ENCODE measurements at regions not wholly inside any gene's neighbourhood (a gene's known extent, or its start where the extent isn't known, plus 50 kb on each side); places are given as distances from the start of the nearest gene placed in this dataset.
A peak's percentile ranks its signal among the peaks of the same experiment; 100 is the strongest.

DNA sequence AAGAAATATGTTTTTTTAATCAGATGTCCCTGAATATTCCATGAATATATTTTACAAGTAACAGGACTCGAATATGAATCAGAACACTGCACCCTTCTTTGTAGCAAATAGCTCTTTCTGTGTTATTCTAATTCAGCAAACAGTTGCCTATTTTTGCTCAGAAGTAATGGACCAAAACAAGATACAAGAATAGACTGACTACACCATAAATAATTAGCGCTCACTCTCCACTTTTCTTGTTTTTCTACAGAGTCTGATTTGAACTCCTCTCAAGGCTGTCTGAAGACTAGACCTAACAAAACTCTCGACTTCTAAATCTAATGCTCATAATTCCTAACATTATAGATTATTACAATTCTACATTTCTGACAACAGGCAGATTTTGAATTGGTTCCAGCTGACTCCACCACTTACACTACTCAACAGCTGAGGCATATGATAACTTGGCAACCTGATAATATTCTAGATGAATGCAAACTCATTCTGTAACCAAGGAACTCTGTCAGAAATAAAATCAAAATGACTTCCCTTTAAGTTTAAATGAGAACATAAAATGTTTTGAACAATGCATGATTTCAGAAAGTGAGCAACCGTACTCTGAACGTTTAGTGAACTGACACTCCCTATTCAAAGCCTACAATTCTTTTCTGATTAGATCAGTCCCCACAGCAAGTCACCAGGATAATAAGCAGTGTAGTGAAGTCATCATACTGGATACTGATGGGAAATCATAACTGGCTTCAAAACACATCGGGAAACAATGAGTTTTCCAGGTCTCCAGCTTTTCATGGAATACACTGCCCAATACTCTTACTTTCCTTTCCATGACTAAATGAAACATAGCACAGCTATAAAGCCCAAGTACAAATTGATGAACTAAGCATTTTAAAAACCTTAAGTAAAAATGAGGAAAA, 114.2 kb upstream of the BEND6 start:
- DNase-seq (ENCODE audit: unreplicated experiment) = peak; percentile 33
- H3K9me3 Mint-ChIP-seq (ENCODE audit: unreplicated experiment) = no peaks in the 10 kb centered on the region
- ChIA-PET POLR2A (interaction anchor here (0.6 to 4.7 kb wide), 31 partner anchors 12 to 478 kb away, joined by 3 to 30 read pairs (median 5); partner anchors contain the start of gene DST), CTCF (interaction anchor here (0.7 to 2.8 kb wide), 8 partner anchors 10 to 475 kb away, joined by 3 to 18 read pairs (median 4); no protein-coding TSS in a partner anchor)
- no peaks in the 10 kb centered on the region for H3K27me3 Mint-ChIP-seq (ENCODE audit: insufficient read depth, unreplicated experiment)
- intact Hi-C loops (cut with micrococcal nuclease) = loop anchor here (5.0 kb wide), 3 partner anchors 33 to 198 kb away; partner anchors contain the start of gene DST
- peak overlapping the region; percentile 72 for H3K27ac Mint-ChIP-seq (ENCODE audit: low read depth, unreplicated experiment)
- H3K36me3 Mint-ChIP-seq (ENCODE audit: insufficient read depth, unreplicated experiment) = no peaks in the 10 kb centered on the region
- TF ChIP-seq, protein P1, sequence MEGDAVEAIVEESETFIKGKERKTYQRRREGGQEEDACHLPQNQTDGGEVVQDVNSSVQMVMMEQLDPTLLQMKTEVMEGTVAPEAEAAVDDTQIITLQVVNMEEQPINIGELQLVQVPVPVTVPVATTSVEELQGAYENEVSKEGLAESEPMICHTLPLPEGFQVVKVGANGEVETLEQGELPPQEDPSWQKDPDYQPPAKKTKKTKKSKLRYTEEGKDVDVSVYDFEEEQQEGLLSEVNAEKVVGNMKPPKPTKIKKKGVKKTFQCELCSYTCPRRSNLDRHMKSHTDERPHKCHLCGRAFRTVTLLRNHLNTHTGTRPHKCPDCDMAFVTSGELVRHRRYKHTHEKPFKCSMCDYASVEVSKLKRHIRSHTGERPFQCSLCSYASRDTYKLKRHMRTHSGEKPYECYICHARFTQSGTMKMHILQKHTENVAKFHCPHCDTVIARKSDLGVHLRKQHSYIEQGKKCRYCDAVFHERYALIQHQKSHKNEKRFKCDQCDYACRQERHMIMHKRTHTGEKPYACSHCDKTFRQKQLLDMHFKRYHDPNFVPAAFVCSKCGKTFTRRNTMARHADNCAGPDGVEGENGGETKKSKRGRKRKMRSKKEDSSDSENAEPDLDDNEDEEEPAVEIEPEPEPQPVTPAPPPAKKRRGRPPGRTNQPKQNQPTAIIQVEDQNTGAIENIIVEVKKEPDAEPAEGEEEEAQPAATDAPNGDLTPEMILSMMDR (IDR thresholded peaks at IDR 0.05; ENCODE audit: unreplicated experiment) = no peak
- H3K4me3 Mint-ChIP-seq (ENCODE audit: unreplicated experiment) = peak overlapping the region; percentile 92
- H3K4me1 Mint-ChIP-seq (ENCODE audit: insufficient read depth, unreplicated experiment) = peaks cover 20% of the 10 kb centered on the region
- no TSS peak for BruUV-seq (replicated peaks)

DNA sequence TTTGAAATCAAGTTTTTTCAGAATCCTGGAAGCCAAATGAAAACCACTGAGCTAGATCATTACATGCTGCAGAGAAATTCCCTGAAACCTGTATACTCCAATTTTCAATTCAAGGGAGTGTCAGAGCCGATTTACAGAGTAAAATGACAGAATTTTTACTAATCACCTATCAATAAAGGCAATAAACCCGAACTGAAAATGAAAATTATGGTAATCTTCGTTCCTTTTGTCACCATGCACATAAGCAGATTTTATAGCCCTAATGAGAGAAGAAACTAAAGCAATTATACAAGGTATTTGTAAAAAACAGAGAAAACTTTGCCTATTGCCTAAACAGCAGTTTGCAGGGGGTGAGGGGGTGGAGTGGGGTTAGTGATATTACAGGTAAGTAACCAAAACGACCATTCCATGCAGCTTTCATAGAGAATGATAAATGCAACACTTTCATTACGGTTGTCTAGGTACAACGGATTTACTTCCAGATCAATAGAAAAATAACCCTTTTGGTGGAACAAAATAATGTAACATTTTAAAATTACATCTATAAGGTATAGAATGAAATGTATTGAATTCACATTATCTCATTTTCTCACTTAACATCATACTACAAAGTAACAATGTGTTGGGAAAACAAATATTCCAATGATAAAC, 115.2 kb upstream of the BEND6 start:
- no peak overlapping the region for H3K4me3 Mint-ChIP-seq (ENCODE audit: unreplicated experiment)

DNA sequence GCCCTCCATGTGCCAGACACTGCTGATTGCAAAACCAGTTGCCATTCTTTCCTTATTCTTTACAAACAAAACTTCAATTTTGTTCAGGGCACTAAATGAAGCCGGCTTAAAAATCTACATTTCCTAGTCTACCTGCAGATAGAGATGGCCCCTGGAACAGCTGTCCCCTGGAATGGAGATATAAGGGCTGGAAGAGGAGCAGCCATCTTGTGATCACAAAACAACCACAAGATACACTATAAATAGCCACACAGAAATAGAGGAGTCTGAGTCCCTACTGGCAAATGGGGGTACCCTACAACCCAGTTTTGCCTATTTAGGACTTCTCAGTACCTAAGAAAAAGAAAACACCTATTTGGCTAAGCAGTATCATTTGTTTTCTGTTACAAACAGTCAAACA, 115.9 kb upstream of the BEND6 start:
- no peaks in the 10 kb centered on the region for H3K27me3 Mint-ChIP-seq (ENCODE audit: insufficient read depth, unreplicated experiment)
- CTCF ChIA-PET = interaction anchor here (2.2 kb wide), 1 partner anchor 12 kb away, joined by 9 read pairs; no protein-coding TSS in a partner anchor
- TF ChIP-seq, protein P1 (IDR thresholded peaks at IDR 0.05; ENCODE audit: unreplicated experiment) = no peak
- H3K4me1 Mint-ChIP-seq (ENCODE audit: insufficient read depth, unreplicated experiment) = peaks cover 20% of the 10 kb centered on the region
- no peaks in the 10 kb centered on the region for H3K36me3 Mint-ChIP-seq (ENCODE audit: insufficient read depth, unreplicated experiment)
- BruUV-seq (replicated peaks) = no TSS peak
- no peaks in the 10 kb centered on the region for H3K9me3 Mint-ChIP-seq (ENCODE audit: unreplicated experiment)
- POLR2A ChIA-PET = interaction anchor here (0.9 to 3.3 kb wide), 7 partner anchors 20 to 196 kb away, joined by 3 to 18 read pairs (median 7); partner anchors contain the start of gene DST
- no peak for DNase-seq (ENCODE audit: unreplicated experiment)
- H3K27ac Mint-ChIP-seq (ENCODE audit: low read depth, unreplicated experiment) = peak overlapping the region; percentile 46
- intact Hi-C loops (cut with micrococcal nuclease) = no loop called here
- H3K4me3 Mint-ChIP-seq (ENCODE audit: unreplicated experiment) = no peak overlapping the region

More for the DNA sequence above, 115.2 kb upstream of the BEND6 start:
- H3K36me3 Mint-ChIP-seq (ENCODE audit: insufficient read depth, unreplicated experiment) = no peaks in the 10 kb centered on the region
- ChIA-PET POLR2A (interaction anchor here (0.9 to 4.7 kb wide), 15 partner anchors 13 to 196 kb away, joined by 3 to 30 read pairs (median 6); partner anchors contain the start of gene DST), CTCF (interaction anchor here (0.7 to 2.8 kb wide), 4 partner anchors 11 to 75 kb away, joined by 3 to 18 read pairs (median 4); no protein-coding TSS in a partner anchor)
- TF ChIP-seq, protein P1 (IDR thresholded peaks at IDR 0.05; ENCODE audit: unreplicated experiment) = no peak
- no peaks in the 10 kb centered on the region for H3K9me3 Mint-ChIP-seq (ENCODE audit: unreplicated experiment)
- intact Hi-C loops (cut with micrococcal nuclease) = loop anchor here (5.0 kb wide), 3 partner anchors 32 to 197 kb away; partner anchors contain the start of gene DST
- no peaks in the 10 kb centered on the region for H3K27me3 Mint-ChIP-seq (ENCODE audit: insufficient read depth, unreplicated experiment)
- peak overlapping the region; percentile 46 for H3K27ac Mint-ChIP-seq (ENCODE audit: low read depth, unreplicated experiment)
- no peak for DNase-seq (ENCODE audit: unreplicated experiment)
- H3K4me1 Mint-ChIP-seq (ENCODE audit: insufficient read depth, unreplicated experiment) = peaks cover 20% of the 10 kb centered on the region
- no TSS peak for BruUV-seq (replicated peaks)

Data from MCF 10A (cell line).